Tibial nerve (tissue), 4 donors: ENCODE measurements at regions not wholly inside any gene's neighbourhood (a gene's known extent, or its start where the extent isn't known, plus 50 kb on each side); places are given as distances from the start of the nearest gene placed in this dataset.

ENCODE experiments used
- CTCF ChIP-seq, 5 experiments: fragments of 200-600 bp in 3 of 5; fragments of 450-650 bp in 2 of 5; sonication (generic) in 3 of 5; IDR thresholded peaks; one replicate each; pipeline ENCODE4 v1.5.1; 2016 to 2019; ENCODE audit warnings: antibody characterized with exemption in 5 of 5, mild to moderate bottlenecking in 3 of 5, moderate library complexity in 2 of 5
- EP300 ChIP-seq, 2 donors: sonication (generic); formaldehyde crosslinking; IDR thresholded peaks; one replicate each; pipeline ENCODE4 v1.6.1; 2017; ENCODE audit warnings: antibody characterized with exemption in 2 of 2, mild to moderate bottlenecking in 1 of 2
- POLR2A ChIP-seq, 2 donors: fragments of 450-650 bp; IDR thresholded peaks; one replicate each; pipeline ENCODE4 v1.6.1; 2017; ENCODE audit warnings: antibody characterized with exemption in 2 of 2, mild to moderate bottlenecking in 2 of 2, moderate library complexity in 2 of 2

- no peak for TF ChIP-seq CTCF (IDR thresholded peaks at IDR 0.05)
- TF ChIP-seq EP300 (IDR thresholded peaks at IDR 0.05) = no peak
- TF ChIP-seq POLR2A (IDR thresholded peaks at IDR 0.05) = no peak
Observed at GRCh38 chr7:91690541-91691070, 189.9 kb downstream of the MTERF1 start.
